ENCODE measurements at regions not wholly inside any gene's neighbourhood (a gene's known extent, or its start where the extent isn't known, plus 50 kb on each side); places are given as distances from the start of the nearest gene placed in this dataset.

DNA sequence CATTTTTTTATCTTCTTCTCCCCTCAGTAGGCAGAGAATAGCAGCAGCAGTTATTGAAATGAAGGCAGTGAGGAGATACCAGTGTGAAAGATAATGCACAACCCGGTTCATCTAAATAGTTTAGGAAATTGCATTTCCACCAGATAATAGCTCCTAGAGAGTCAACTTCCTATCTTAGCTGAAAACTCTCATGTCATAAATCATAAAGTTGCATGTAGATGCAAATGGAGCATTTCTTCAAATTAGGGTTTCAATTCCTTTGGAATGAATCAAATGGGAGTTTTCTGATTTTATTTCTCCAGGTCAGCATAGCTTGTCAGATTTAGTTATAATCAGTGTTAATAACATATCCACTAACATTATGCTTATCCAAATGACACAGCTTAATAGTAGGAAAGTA is 335.3 kb downstream of the CNTNAP4 start:
- FAIRE-seq, result no peak
- DNase-seq (ENCODE audit: extremely low spot score, insufficient read length, low read depth), result no peak

- no peak for DNase-seq (ENCODE audit: extremely low spot score, insufficient read length, low read depth)
- no peak for FAIRE-seq
Measured at GRCh38 chr16:76614269-76614668, 337.1 kb downstream of the CNTNAP4 start.

GRCh38 chr16:76622876-76623275 is 345.7 kb downstream of the CNTNAP4 start:
- DNase-seq (ENCODE audit: extremely low spot score, insufficient read length, low read depth) (no peak), FAIRE-seq (no peak)

GRCh38 chr16:76634847-76635697 is 357.9 kb downstream of the CNTNAP4 start:
- DNase-seq (ENCODE audit: extremely low spot score, insufficient read length, low read depth) (no peak), FAIRE-seq (no peak)

- FAIRE-seq (no peak), DNase-seq (ENCODE audit: extremely low spot score, insufficient read length, low read depth) (no peak)
Measured at GRCh38 chr16:76639685-76640289, 362.6 kb downstream of the CNTNAP4 start.

- FAIRE-seq (no peak), DNase-seq (ENCODE audit: extremely low spot score, insufficient read length, low read depth) (no peak)
Measured at GRCh38 chr16:76650582-76650981, 373.4 kb downstream of the CNTNAP4 start.

DNA sequence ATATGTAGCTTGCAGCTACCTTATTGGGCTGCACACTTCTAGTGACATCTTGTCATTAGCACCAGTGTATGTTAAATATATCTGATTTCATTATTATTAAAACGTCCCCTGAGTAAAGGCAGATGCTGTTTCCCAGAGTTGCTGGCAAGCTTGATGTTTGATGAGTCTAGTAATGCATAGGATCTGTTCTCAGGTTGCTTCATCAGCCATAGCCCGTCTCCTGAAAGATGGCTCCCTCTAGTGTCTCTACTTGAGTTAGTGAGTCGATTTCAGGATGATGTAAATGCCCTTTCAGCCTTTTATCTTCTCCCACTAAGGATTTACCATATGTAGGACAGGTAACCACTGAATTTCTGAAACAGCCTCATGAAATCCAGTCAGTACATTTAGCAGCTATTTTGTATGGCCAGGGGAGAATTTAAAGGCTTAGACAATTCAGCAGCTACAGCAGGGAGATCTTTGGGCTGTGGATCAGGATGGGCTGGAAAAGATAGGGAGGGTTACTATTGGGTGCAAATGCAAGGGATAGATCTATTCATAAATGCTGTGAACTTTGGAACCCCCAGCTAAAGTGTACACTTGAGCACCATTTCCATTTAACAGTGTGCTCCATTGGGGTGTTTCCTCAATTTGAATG is 376.3 kb downstream of the CNTNAP4 start:
- no peak for DNase-seq (ENCODE audit: extremely low spot score, insufficient read length, low read depth)
- peak; percentile 79 for FAIRE-seq

- FAIRE-seq (no peak), DNase-seq (ENCODE audit: extremely low spot score, insufficient read length, low read depth) (no peak)
Measured at GRCh38 chr16:76654088-76654820, 377.1 kb downstream of the CNTNAP4 start.

- FAIRE-seq, result no peak
- no peak for DNase-seq (ENCODE audit: extremely low spot score, insufficient read length, low read depth)
Measured at GRCh38 chr16:76656994-76657393, 379.8 kb downstream of the CNTNAP4 start.

DNA sequence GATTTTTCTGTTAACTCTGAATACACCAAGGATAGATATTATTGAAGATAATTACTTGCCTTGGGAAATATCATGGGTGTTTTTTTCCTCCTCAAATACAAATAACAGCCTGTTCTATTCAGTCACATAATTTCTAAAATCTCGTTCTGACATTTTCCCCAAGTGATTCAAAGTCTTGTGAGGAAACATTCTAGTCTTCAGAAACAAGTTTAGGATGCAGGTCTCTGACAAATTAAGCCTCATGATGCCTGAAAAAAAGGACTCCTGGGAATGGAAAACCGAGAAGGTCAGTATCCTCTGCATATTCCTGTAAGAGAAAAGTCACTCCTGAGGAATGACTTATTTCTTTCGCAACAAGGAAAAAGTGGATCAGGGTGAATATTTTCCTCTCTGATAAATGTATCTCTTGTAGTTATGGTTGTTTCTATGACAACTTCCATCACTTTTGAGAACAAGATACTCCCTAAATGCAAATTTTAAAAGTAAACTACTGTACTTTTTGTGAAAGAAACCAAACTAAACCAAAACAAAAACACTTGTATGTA is 384.6 kb downstream of the CNTNAP4 start:
- DNase-seq (ENCODE audit: extremely low spot score, insufficient read length, low read depth) (no peak), FAIRE-seq (no peak)

DNA sequence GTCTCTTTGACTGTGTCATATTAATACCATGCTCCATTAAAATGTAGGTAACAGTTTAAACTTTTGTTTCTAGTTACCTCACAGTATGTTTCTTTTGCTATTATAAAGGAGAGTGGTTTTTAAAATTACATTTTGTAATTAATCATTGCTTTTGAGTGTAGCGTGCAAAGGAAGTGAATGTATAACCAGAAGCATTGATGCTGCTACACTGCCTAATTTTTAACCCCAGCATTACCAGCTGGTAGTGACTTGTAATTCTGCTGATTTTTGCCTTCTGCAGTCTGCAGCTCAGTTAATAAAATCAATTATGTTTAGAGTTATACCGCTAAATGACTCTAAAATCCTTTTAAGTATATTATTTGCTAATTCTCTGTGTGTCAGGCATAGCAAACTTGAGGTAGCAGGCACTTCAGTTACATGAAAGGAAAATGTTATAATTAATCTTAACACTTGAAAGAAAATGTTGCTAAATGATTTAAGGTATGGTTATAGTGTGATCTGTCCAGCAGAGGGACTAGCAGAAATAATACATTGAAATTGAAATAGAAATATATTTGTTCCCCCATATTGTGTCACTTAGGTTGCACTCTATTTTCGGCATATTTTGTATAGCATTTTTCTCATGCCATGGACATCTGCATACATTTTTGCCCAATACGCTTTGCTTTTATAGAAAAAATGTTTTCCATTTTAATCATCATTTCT is 388.5 kb downstream of the CNTNAP4 start:
- FAIRE-seq (no peak), DNase-seq (ENCODE audit: extremely low spot score, insufficient read length, low read depth) (no peak)

- no peak for DNase-seq (ENCODE audit: extremely low spot score, insufficient read length, low read depth)
- FAIRE-seq, result no peak
Measured at GRCh38 chr16:76668207-76668725, 391.1 kb downstream of the CNTNAP4 start.

GRCh38 chr16:76669288-76669687 is 392.1 kb downstream of the CNTNAP4 start:
- FAIRE-seq (no peak), DNase-seq (ENCODE audit: extremely low spot score, insufficient read length, low read depth) (no peak)

DNA sequence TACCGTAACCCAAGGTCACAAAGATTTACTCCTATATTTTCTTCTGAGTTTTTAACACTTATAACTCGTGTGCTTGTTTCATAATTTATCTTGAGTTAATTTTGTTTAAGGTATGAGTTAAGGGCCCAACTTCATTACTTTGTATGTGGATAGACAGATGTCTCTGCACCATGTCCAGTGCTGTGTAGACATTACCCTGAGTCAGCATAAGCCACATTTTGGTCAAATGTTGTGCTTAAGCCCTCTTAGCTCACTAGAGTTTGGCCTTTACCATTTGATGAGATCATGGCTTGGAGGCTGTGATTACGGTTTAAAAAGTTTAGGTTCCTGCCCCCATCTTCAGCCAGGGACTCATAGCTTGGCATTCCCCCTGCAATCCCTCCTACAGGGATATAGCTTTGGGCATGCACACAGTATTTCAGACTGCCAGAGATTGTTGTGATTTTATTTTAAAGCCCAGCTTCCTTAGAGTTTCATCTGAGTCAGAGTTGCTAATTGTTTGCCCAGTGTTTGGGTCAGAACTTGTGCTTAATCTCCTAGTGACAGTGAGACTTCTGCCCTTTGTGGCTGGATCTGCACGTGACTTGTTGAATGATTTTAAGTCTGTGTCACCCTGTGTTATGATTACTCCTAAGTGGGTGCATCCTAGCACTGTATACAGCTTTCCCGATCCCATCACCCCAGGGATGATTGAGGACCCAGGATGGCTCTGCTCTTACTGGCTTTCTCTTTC is 393.1 kb downstream of the CNTNAP4 start:
- FAIRE-seq, result no peak

DNA sequence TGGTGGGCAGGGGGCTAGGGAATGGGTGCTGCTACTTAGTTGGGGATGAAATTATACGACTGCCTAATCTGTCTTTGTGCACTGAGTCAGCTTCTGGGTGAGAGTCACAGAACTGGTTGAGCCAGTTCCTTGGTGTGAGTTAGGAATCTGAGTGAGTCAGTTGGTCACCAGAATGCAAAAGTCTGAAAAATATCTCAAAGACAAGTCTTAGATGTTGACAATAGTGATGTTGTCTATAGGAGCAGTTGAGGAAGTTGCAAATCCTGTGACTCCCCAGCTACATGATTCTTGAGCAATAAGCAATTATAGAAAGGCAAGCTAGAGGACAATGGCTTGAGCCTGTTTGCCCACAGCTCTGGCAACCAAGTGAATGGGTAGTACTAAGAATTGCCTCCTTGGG is 399.2 kb downstream of the CNTNAP4 start:
- FAIRE-seq (no peak), DNase-seq (ENCODE audit: extremely low spot score, insufficient read length, low read depth) (no peak)

More for the DNA sequence above, 393.1 kb downstream of the CNTNAP4 start:
- DNase-seq (ENCODE audit: extremely low spot score, insufficient read length, low read depth), result no peak

DNA sequence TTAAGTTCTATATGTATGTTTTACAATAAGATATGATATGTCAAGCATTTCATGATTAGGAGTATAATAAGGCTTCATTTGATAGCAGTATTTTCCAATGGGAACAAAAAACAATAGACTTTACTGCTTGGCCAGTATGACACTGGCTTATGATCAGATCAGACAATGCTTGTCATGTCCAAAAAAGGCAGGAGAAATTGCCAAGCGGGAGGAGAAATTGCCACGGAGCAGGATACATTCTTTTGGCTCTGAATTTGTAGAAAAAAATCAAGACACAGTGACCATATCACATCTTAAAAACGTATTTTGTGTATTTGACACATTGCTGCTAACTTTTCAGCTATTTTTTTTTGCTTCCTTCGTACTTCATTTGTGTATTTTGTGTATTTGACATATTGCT is 404.1 kb downstream of the CNTNAP4 start:
- FAIRE-seq (no peak), DNase-seq (ENCODE audit: extremely low spot score, insufficient read length, low read depth) (no peak)

GRCh38 chr16:76683051-76683450 is 405.9 kb downstream of the CNTNAP4 start:
- FAIRE-seq, result no peak
- no peak for DNase-seq (ENCODE audit: extremely low spot score, insufficient read length, low read depth)

GRCh38 chr16:76696876-76697275 is 419.7 kb downstream of the CNTNAP4 start:
- DNase-seq (ENCODE audit: extremely low spot score, insufficient read length, low read depth) (no peak), FAIRE-seq (no peak)

DNA sequence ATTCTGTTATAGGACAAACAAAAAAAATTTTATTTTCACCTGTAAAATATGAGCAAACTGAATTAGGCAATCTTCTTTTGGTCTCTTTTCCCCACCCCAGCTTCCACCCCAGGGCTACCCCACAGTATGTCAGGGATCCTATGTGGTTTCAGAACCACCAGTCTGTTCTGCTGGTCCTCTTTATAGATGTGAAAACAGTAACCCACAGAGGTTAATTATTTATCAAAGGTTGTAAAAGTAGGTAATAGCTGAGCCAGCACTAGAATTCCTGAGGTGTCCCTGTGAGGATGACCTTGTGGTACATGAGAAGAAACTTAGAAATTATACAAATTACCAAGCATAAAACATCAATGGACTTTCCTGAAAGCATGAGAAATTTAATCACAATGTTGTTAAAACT is 428.7 kb downstream of the CNTNAP4 start:
- DNase-seq (ENCODE audit: extremely low spot score, insufficient read length, low read depth) (no peak), FAIRE-seq (no peak)
